H9 (cell line): ENCODE measurements at regions not wholly inside any gene's neighbourhood (a gene's known extent, or its start where the extent isn't known, plus 50 kb on each side); places are given as distances from the start of the nearest gene placed in this dataset.

ENCODE experiments used
- DNase-seq: peaks from one replicate; pipeline ENCODE4 v3.0.0-alpha.2; 2017
- H2AFZ ChIP-seq: one replicate; pipeline ENCODE4 v1.6.1; 2013; ENCODE audit warnings: mild to moderate bottlenecking, low read length, control low read depth, moderate library complexity
- H2AK5ac ChIP-seq: 2 replicates; pipeline ENCODE4 v1.6.1; 2013; ENCODE audit warnings: low read length, control low read depth, mixed read lengths; ENCODE audit not compliant: insufficient read length
- H2BK120ac ChIP-seq: one replicate; pipeline ENCODE4 v1.6.1; 2013; ENCODE audit warnings: low read depth, mild to moderate bottlenecking, low read length, control low read depth, inconsistent platforms; ENCODE audit not compliant: poor library complexity, severe bottlenecking
- H2BK12ac ChIP-seq: 2 replicates; pipeline ENCODE4 v1.6.1; 2013; ENCODE audit warnings: low read length, control low read depth, mixed read lengths, low read depth; ENCODE audit not compliant: insufficient read length
- H2BK15ac ChIP-seq: 2 replicates; pipeline ENCODE4 v1.6.1; 2013; ENCODE audit warnings: low read depth, low read length, control low read depth
- H2BK20ac ChIP-seq: one replicate; pipeline ENCODE4 v1.6.1; 2013; ENCODE audit warnings: low read depth, mild to moderate bottlenecking, low read length, control low read depth, inconsistent platforms; ENCODE audit not compliant: poor library complexity, severe bottlenecking
- H2BK5ac ChIP-seq: 2 replicates; pipeline ENCODE4 v1.6.1; 2013; ENCODE audit warnings: low read length, control low read depth, mixed read lengths; ENCODE audit not compliant: insufficient read length
- H3K14ac ChIP-seq: 2 replicates; pipeline ENCODE4 v1.6.1; 2013; ENCODE audit warnings: low read length, control low read depth; ENCODE audit not compliant: insufficient read depth
- H3K18ac ChIP-seq: 2 replicates; pipeline ENCODE4 v1.6.1; 2013; ENCODE audit warnings: low read depth, mild to moderate bottlenecking, mixed read lengths, low read length, control low read depth; ENCODE audit not compliant: insufficient read length
- H3K23ac ChIP-seq: 2 replicates; pipeline ENCODE4 v1.6.1; 2013; ENCODE audit warnings: low read length, control low read depth, mixed read lengths, low read depth; ENCODE audit not compliant: insufficient read length
- H3K23me2 ChIP-seq: 2 replicates; pipeline ENCODE4 v1.6.1; 2013; ENCODE audit warnings: low read depth, mild to moderate bottlenecking, mixed read lengths, low read length, control low read depth; ENCODE audit not compliant: insufficient read length, poor library complexity, severe bottlenecking
- H3K27ac ChIP-seq: 2 replicates; pipeline ENCODE4 v1.5.1; 2013; ENCODE audit warnings: low read length, control low read depth, mixed read lengths, low read depth; ENCODE audit not compliant: insufficient read length
- H3K27me3 ChIP-seq: 2 replicates; pipeline ENCODE4 v1.6.1; 2013; ENCODE audit warnings: low read length, control low read depth, inconsistent platforms; ENCODE audit not compliant: insufficient read depth
- H3K4ac ChIP-seq: 2 replicates; pipeline ENCODE4 v1.6.1; 2013; ENCODE audit warnings: low read depth, mild to moderate bottlenecking, control low read depth, inconsistent platforms, low read length, moderate library complexity
- H3K4me1 ChIP-seq: 2 replicates; pipeline ENCODE4 v1.6.1; 2013; ENCODE audit warnings: low read length, control low read depth, inconsistent platforms; ENCODE audit not compliant: insufficient read depth
- H3K4me2 ChIP-seq: 2 replicates; pipeline ENCODE4 v1.6.1; 2013; ENCODE audit warnings: low read length, control low read depth, mixed read lengths; ENCODE audit not compliant: insufficient read length, insufficient read depth
- H3K56ac ChIP-seq: 2 replicates; pipeline ENCODE4 v1.6.1; 2013; ENCODE audit warnings: low read depth, mild to moderate bottlenecking, mixed read lengths, low read length, control low read depth; ENCODE audit not compliant: insufficient read length
- H3K79me1 ChIP-seq: 2 replicates; pipeline ENCODE4 v1.6.1; 2013; ENCODE audit warnings: low read depth, mild to moderate bottlenecking, moderate library complexity, low read length, control low read depth, inconsistent platforms; ENCODE audit not compliant: insufficient read depth, poor library complexity, severe bottlenecking
- H3K79me2 ChIP-seq: 2 replicates; pipeline ENCODE4 v1.6.1; 2013; ENCODE audit warnings: low read length, control low read depth, inconsistent platforms; ENCODE audit not compliant: insufficient read depth
- H3K9ac ChIP-seq: 2 replicates; pipeline ENCODE4 v1.6.1; 2013; ENCODE audit warnings: low read length, control low read depth, mixed read lengths; ENCODE audit not compliant: insufficient read length; ENCODE audit errors: extremely low read depth
- H3K9me3 ChIP-seq: one replicate; pipeline ENCODE4 v1.6.1; 2013; ENCODE audit warnings: low read depth, low read length, inconsistent platforms; ENCODE audit not compliant: control insufficient read depth
- H3T11ph ChIP-seq: one replicate; pipeline ENCODE4 v1.6.1; 2013; ENCODE audit warnings: mild to moderate bottlenecking, low read length, control low read depth, inconsistent platforms
- H4K20me1 ChIP-seq: one replicate; pipeline ENCODE4 v1.6.1; 2013; ENCODE audit not compliant: control insufficient read depth, insufficient read length, insufficient read depth
- H4K5ac ChIP-seq: 2 replicates; pipeline ENCODE4 v1.6.1; 2013; ENCODE audit warnings: low read depth, mild to moderate bottlenecking, mixed read lengths, low read length, control low read depth; ENCODE audit not compliant: insufficient read length
- H4K8ac ChIP-seq: replicated peaks from 2 replicates; pipeline ENCODE4 v1.6.1; 2013; ENCODE audit warnings: low read length, control low read depth, mixed read lengths, low read depth; ENCODE audit not compliant: insufficient read length
- H4K91ac ChIP-seq: 2 replicates; pipeline ENCODE4 v1.6.1; 2013; ENCODE audit warnings: low read depth, mild to moderate bottlenecking, moderate library complexity, mixed read lengths, low read length, control low read depth; ENCODE audit not compliant: insufficient read length
- H3K27ac Mint-ChIP-seq, 3 experiments: 2 replicates in 2 of 3; 3 replicates in 1 of 3; pipeline ENCODE4 v1.8.0; 2020 to 2021; ENCODE audit warnings: mixed read lengths in 3 of 3, mild to moderate bottlenecking in 1 of 3, moderate library complexity in 1 of 3
- H3K27me3 Mint-ChIP-seq: 2 replicates; pipeline ENCODE4 v1.8.0; 2021; ENCODE audit warnings: low read depth, mild to moderate bottlenecking, moderate library complexity, mixed read lengths
- H3K36me3 Mint-ChIP-seq, 3 experiments: 2 replicates in 2 of 3; 3 replicates in 1 of 3; pipeline ENCODE4 v1.8.0; 2020 to 2021; ENCODE audit warnings: low read depth in 3 of 3, mixed read lengths in 3 of 3; ENCODE audit not compliant: insufficient read depth in 1 of 3
- H3K4me1 Mint-ChIP-seq, 2 experiments: 2 replicates each; pipeline ENCODE4 v1.8.0; 2020; ENCODE audit warnings: mixed read lengths in 2 of 2
- H3K4me3 Mint-ChIP-seq, 2 experiments: 2 replicates in 1 of 2; 3 replicates in 1 of 2; pipeline ENCODE4 v1.8.0; 2020 to 2021; ENCODE audit warnings: mild to moderate bottlenecking in 2 of 2, mixed read lengths in 2 of 2, moderate library complexity in 1 of 2
- H3K9me3 Mint-ChIP-seq, 2 experiments: 2 replicates in 1 of 2; 3 replicates in 1 of 2; pipeline ENCODE4 v1.8.0; 2020; ENCODE audit warnings: mild to moderate bottlenecking in 2 of 2, mixed read lengths in 2 of 2, moderate library complexity in 1 of 2
- CTCF ChIP-seq: fragments of 200-600 bp; sonication (generic); conservative IDR thresholded peaks from 3 replicates; pipeline ENCODE4 v1.8.0; 2021; ENCODE audit warnings: antibody characterized with exemption, mild to moderate bottlenecking
- WGBS: extraction: QIAGEN DNeasy Blood & Tissue Kit; methylation state at CpG from one replicate; pipeline ENCODE4 v1.1.7; 2013; ENCODE audit warnings: missing lambda C conversion rate, low lambda C conversion rate, mixed read lengths; ENCODE audit not compliant: insufficient read length; ENCODE audit errors: extremely low coverage; 5-methylcytosine and 5-hydroxymethylcytosine counted together

- no peak overlapping the region for H3K27ac ChIP-seq
- no peak overlapping the region for H2AK5ac ChIP-seq
- Mint-ChIP-seq H3K4me1 (peaks cover 26 to 27% of the 10 kb centered on the region in 2 experiments), H3K4me3 (no peak overlapping the region), H3K36me3 (no peaks in the 10 kb centered on the region), H3K9me3 (no peaks in the 10 kb centered on the region), H3K27ac (peak overlapping the region in 1 of 3 experiments; percentile 59; a peak in 1 of 7 replicates), H3K27me3 (no peaks in the 10 kb centered on the region)
- H4K91ac ChIP-seq = no peak overlapping the region
- no peak for TF ChIP-seq CTCF
- H3T11ph ChIP-seq = no peak overlapping the region
- H2BK15ac ChIP-seq = no peak overlapping the region
- no peak overlapping the region for H3K56ac ChIP-seq
- H3K9ac ChIP-seq = no peak overlapping the region
- DNase-seq = no peak
- no peak overlapping the region for H3K4me2 ChIP-seq
- H3K4me1 ChIP-seq = no peaks in the 10 kb centered on the region; the same call in 1 of the 2 replicates
- no peak overlapping the region for H3K18ac ChIP-seq
- no CpG with 5 or more reads among the region's 4 CpGs for WGBS
- no peaks in the 10 kb centered on the region for H4K20me1 ChIP-seq
- no peak overlapping the region for H4K8ac ChIP-seq
- H2BK20ac ChIP-seq = no peak overlapping the region
- no peaks in the 10 kb centered on the region for H3K27me3 ChIP-seq
- H3K23ac ChIP-seq = no peak overlapping the region
- no peak overlapping the region for H2AFZ ChIP-seq
- H2BK120ac ChIP-seq = no peak overlapping the region
- H3K14ac ChIP-seq = no peak overlapping the region
- no peaks in the 10 kb centered on the region for H3K79me1 ChIP-seq
- no peak overlapping the region for H3K4ac ChIP-seq
- no peaks in the 10 kb centered on the region for H3K79me2 ChIP-seq
- H4K5ac ChIP-seq = no peak overlapping the region
- H2BK5ac ChIP-seq = no peak overlapping the region
- H2BK12ac ChIP-seq = no peak overlapping the region
- no peaks in the 10 kb centered on the region for H3K23me2 ChIP-seq
- H3K9me3 ChIP-seq = no peaks in the 10 kb centered on the region
Observed at GRCh38 chr3:124383051-124383450, 347.2 kb upstream of the UMPS start.
